ENCODE measurements at regions not wholly inside any gene's neighbourhood (a gene's known extent, or its start where the extent isn't known, plus 50 kb on each side); places are given as distances from the start of the nearest gene placed in this dataset.

DNA sequence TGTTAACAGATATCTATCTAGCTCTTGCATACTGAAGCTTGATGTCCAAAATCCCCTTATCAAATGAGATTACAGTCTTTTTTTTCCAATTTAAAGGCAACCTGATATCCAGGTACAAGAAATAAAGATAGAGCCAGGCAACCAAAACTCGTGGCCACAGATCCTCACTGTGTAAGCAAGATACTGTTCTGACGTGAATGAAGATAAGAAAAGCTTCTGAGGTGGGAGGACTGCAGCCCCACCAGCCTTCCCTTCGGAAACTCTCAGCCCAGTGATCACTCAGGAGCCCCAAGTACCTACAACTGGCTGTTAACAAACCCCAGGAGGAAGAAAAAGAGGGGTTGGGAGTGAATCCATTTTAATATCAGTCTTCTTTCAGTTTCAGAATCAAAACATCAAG lies 191.6 kb downstream of the EFNB2 start:
- no peak for DNase-seq
- no peak overlapping the region for H3K27ac ChIP-seq (ENCODE audit: insufficient read depth, low read length, poor library complexity, severe bottlenecking)

DNA sequence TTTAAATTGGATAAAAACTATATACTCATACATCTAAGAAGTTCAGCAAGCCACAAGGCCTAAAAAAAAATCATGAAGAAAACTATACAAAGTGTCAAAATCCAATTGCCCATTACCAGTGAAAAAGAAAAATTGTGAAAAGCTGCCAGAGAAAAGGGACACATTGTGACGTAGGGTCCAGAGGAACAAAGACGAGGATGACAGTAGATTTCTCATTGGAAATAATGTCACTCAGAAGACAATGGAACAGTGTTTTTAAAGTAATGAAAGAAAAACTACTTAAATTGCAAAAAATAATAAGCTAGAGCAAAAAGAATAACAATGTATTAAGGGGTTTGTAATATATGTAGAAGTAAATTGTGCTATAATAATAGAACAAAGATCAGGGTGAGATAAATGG lies 195.2 kb downstream of the EFNB2 start:
- Histone ChIP-seq H3K27ac (ENCODE audit: insufficient read depth, low read length, poor library complexity, severe bottlenecking) (no peak overlapping the region), H3K36me3 (ENCODE audit: control insufficient read depth, insufficient read depth, low read length) (no peaks in the 10 kb centered on the region), H3K4me3 (ENCODE audit: insufficient read depth, low read depth, low read length, poor library complexity, severe bottlenecking) (no peak overlapping the region), H3K27me3 (replicated peaks; ENCODE audit: control insufficient read depth, insufficient read depth, low read length, poor library complexity, severe bottlenecking) (no peaks in the 10 kb centered on the region), H3K4me1 (ENCODE audit: control insufficient read depth, insufficient read depth, low read length, poor library complexity, severe bottlenecking) (no peaks in the 10 kb centered on the region), H3K9me3 (ENCODE audit: control insufficient read depth, low read length) (no peaks in the 10 kb centered on the region)
- no peak for DNase-seq

More for the DNA sequence above, 191.6 kb downstream of the EFNB2 start:
- H3K36me3 ChIP-seq (ENCODE audit: control insufficient read depth, insufficient read depth, low read length) = no peaks in the 10 kb centered on the region
- H3K4me1 ChIP-seq (ENCODE audit: control insufficient read depth, insufficient read depth, low read length, poor library complexity, severe bottlenecking) = no peaks in the 10 kb centered on the region
- H3K9me3 ChIP-seq (ENCODE audit: control insufficient read depth, low read length) = no peaks in the 10 kb centered on the region
- H3K4me3 ChIP-seq (ENCODE audit: insufficient read depth, low read depth, low read length, poor library complexity, severe bottlenecking) = no peak overlapping the region
- H3K27me3 ChIP-seq (replicated peaks; ENCODE audit: control insufficient read depth, insufficient read depth, low read length, poor library complexity, severe bottlenecking) = no peaks in the 10 kb centered on the region

DNA sequence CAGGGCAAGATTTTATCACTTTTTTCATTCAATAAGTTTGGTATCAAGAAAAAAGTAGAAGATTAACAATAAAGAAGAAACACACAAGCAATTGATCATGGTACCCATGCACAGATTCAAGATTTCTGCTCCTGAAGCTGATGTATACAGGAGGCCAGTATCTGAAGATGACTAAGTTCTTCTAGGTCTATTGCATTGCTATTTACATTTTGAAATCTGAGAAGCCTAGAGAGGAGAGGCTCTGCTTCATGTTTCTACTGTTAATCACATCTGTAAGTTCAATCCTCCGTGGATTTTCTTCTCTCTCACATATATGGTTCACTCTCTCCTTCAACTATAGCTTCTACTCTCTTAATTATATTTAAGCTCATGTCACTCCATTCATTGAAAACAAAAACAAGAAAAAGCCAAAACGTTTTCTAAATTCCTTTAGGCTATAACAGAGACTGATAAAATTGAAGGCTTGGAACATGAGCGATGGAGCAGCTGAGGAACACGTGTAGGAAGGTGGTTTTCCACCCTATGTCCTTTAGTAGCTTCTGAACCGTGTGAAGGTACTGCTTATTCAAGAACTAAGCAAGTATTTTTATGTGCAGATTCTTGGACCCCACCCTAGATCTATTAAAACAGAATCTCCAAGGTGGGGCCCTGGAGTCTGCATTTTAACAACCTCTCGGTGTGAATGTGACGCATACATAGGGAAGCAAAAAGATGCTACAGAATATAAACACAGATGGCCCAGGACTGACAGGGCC lies 198.2 kb downstream of the EFNB2 start:
- Histone ChIP-seq H3K4me3 (ENCODE audit: insufficient read depth, low read depth, low read length, poor library complexity, severe bottlenecking) (no peak overlapping the region), H3K27ac (ENCODE audit: insufficient read depth, low read length, poor library complexity, severe bottlenecking) (no peak overlapping the region), H3K4me1 (ENCODE audit: control insufficient read depth, insufficient read depth, low read length, poor library complexity, severe bottlenecking) (no peaks in the 10 kb centered on the region), H3K27me3 (replicated peaks; ENCODE audit: control insufficient read depth, insufficient read depth, low read length, poor library complexity, severe bottlenecking) (no peaks in the 10 kb centered on the region), H3K36me3 (ENCODE audit: control insufficient read depth, insufficient read depth, low read length) (no peaks in the 10 kb centered on the region), H3K9me3 (ENCODE audit: control insufficient read depth, low read length) (no peaks in the 10 kb centered on the region)
- no peak for DNase-seq

DNA sequence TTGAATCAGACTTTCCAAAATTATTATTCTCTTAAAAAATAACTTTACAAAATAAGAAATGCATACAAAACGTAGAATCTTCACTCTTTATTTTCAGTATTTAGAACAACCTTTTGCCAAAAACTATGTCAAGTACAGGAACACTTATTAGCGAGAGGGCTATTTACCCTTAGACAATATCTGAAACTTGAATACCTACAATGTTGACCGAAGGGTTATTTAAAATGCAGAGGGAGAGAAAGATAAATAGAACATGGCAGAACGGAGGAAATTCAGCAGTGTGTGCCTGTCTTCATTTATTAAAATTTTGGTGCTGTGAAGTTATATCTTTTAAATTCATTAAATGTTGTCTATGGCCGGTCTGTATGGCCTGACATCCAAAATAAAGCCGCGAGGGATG lies 198.8 kb downstream of the EFNB2 start:
- no peaks in the 10 kb centered on the region for H3K27me3 ChIP-seq (replicated peaks; ENCODE audit: control insufficient read depth, insufficient read depth, low read length, poor library complexity, severe bottlenecking)
- no peaks in the 10 kb centered on the region for H3K36me3 ChIP-seq (ENCODE audit: control insufficient read depth, insufficient read depth, low read length)
- no peak overlapping the region for H3K27ac ChIP-seq (ENCODE audit: insufficient read depth, low read length, poor library complexity, severe bottlenecking)
- no peaks in the 10 kb centered on the region for H3K9me3 ChIP-seq (ENCODE audit: control insufficient read depth, low read length)
- H3K4me3 ChIP-seq (ENCODE audit: insufficient read depth, low read depth, low read length, poor library complexity, severe bottlenecking) = no peak overlapping the region
- no peaks in the 10 kb centered on the region for H3K4me1 ChIP-seq (ENCODE audit: control insufficient read depth, insufficient read depth, low read length, poor library complexity, severe bottlenecking)
- no peak for DNase-seq

DNA sequence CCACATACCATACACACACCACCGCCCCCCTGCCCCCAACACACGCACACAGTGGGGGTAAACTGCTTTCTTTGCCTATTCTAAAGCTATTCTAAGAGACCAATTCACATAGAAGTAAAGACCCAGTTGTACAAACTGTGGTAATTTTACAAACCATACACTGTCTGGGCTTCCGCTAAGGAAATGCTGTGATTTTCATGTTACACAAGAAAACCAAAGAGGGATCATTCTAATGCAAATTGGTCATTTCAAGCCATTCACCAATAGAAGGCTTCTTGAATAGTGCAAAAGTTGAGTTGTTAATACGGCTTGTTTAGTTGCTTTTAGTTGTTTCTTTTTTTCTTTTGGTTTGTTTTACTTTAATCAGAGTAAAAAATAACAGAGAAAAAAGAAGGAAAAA lies 202.8 kb downstream of the EFNB2 start:
- Histone ChIP-seq H3K4me1 (ENCODE audit: control insufficient read depth, insufficient read depth, low read length, poor library complexity, severe bottlenecking) (no peaks in the 10 kb centered on the region), H3K36me3 (ENCODE audit: control insufficient read depth, insufficient read depth, low read length) (no peaks in the 10 kb centered on the region), H3K4me3 (ENCODE audit: insufficient read depth, low read depth, low read length, poor library complexity, severe bottlenecking) (no peak overlapping the region), H3K27ac (ENCODE audit: insufficient read depth, low read length, poor library complexity, severe bottlenecking) (no peak overlapping the region), H3K9me3 (ENCODE audit: control insufficient read depth, low read length) (no peaks in the 10 kb centered on the region), H3K27me3 (replicated peaks; ENCODE audit: control insufficient read depth, insufficient read depth, low read length, poor library complexity, severe bottlenecking) (no peaks in the 10 kb centered on the region)
- DNase-seq = no peak

DNA sequence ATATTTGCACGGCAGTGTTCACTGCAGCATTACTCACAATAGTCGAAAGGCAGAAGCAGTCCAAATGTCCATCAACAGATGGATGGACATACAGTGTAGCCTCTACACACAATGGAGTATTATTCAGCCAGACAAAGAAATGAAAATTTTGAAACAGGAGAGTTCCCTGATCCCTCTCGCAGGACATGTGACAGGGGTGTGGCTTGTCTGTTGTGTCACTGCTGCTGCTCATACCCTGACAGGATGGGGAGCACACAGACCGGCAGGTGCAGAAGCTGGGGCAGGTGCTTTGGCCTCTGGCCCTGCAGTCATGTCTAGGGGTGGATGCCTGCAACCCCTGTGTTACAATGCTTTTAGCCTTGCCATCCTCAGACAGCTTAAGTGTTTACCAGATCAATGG lies 204.3 kb downstream of the EFNB2 start:
- H3K27ac ChIP-seq (ENCODE audit: insufficient read depth, low read length, poor library complexity, severe bottlenecking) = no peak overlapping the region
- H3K4me3 ChIP-seq (ENCODE audit: insufficient read depth, low read depth, low read length, poor library complexity, severe bottlenecking) = no peak overlapping the region
- no peaks in the 10 kb centered on the region for H3K27me3 ChIP-seq (replicated peaks; ENCODE audit: control insufficient read depth, insufficient read depth, low read length, poor library complexity, severe bottlenecking)
- DNase-seq = no peak
- H3K4me1 ChIP-seq (ENCODE audit: control insufficient read depth, insufficient read depth, low read length, poor library complexity, severe bottlenecking) = no peaks in the 10 kb centered on the region
- H3K9me3 ChIP-seq (ENCODE audit: control insufficient read depth, low read length) = no peaks in the 10 kb centered on the region
- no peaks in the 10 kb centered on the region for H3K36me3 ChIP-seq (ENCODE audit: control insufficient read depth, insufficient read depth, low read length)

DNA sequence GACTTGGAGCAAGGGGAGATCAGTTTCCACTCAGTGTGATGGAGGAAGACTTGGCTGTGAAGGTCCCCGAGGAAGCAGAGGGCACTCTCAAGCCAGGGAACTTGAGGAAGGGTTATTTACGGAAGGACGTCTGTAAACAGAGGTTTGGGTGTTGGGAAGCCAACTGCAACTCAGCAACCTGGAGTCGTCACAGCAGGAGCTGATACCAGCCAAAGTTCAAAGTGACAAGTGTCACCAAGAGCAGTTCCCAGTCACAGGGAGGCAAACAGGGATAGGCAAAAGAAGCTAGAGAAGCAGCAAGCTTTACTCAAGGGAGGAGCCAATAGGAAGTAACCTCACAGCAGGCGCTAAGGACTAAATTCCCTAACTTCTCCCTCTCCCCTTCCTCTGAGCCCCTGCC lies 205.5 kb downstream of the EFNB2 start:
- Histone ChIP-seq H3K36me3 (ENCODE audit: control insufficient read depth, insufficient read depth, low read length) (no peaks in the 10 kb centered on the region), H3K27ac (ENCODE audit: insufficient read depth, low read length, poor library complexity, severe bottlenecking) (no peak overlapping the region), H3K4me3 (ENCODE audit: insufficient read depth, low read depth, low read length, poor library complexity, severe bottlenecking) (no peak overlapping the region), H3K27me3 (replicated peaks; ENCODE audit: control insufficient read depth, insufficient read depth, low read length, poor library complexity, severe bottlenecking) (no peaks in the 10 kb centered on the region), H3K9me3 (ENCODE audit: control insufficient read depth, low read length) (no peaks in the 10 kb centered on the region), H3K4me1 (ENCODE audit: control insufficient read depth, insufficient read depth, low read length, poor library complexity, severe bottlenecking) (no peaks in the 10 kb centered on the region)
- no peak for DNase-seq

DNA sequence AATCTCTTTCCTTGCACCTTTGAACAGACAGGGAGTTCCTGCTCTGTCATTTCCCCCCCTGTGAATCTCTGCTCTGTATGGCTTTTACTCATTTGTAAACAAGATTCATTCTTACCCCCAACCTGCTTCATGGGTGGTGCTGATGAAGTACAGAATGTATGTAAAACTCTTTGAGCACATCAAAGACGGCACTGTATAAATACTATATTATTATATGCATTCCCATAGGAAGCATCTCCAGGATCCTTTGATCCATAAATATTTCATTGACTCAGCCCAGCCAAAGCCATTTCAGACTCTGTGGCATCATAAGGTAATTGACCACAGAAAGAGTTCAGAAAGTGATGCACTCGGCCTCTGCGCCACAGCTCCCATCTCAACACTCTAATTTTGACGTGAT lies 208.7 kb downstream of the EFNB2 start:
- H3K4me3 ChIP-seq (ENCODE audit: insufficient read depth, low read depth, low read length, poor library complexity, severe bottlenecking) = no peak overlapping the region
- no peaks in the 10 kb centered on the region for H3K9me3 ChIP-seq (ENCODE audit: control insufficient read depth, low read length)
- no peak for DNase-seq
- H3K36me3 ChIP-seq (ENCODE audit: control insufficient read depth, insufficient read depth, low read length) = no peaks in the 10 kb centered on the region
- no peaks in the 10 kb centered on the region for H3K4me1 ChIP-seq (ENCODE audit: control insufficient read depth, insufficient read depth, low read length, poor library complexity, severe bottlenecking)
- H3K27ac ChIP-seq (ENCODE audit: insufficient read depth, low read length, poor library complexity, severe bottlenecking) = no peak overlapping the region
- no peaks in the 10 kb centered on the region for H3K27me3 ChIP-seq (replicated peaks; ENCODE audit: control insufficient read depth, insufficient read depth, low read length, poor library complexity, severe bottlenecking)

DNA sequence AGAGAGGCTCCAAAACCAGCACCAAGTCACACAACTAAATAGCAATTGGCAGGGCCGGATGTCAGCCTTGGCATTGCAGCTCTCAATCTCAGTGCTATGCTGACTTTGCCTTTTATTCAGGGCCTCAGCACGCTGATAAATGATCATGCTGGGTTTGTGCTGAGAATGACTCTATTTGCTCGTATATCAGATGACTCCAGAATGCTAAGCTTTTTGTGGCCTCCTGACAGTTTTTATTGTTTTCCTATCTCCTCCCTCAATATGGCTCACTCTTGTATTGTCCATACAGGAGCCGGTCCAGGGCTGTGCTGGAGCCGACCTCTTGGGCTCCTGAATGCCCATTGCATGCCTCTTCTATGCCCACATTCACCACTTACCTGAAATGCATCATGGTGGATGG lies 211.0 kb downstream of the EFNB2 start:
- H3K36me3 ChIP-seq (ENCODE audit: control insufficient read depth, insufficient read depth, low read length) = no peaks in the 10 kb centered on the region
- no peak overlapping the region for H3K27ac ChIP-seq (ENCODE audit: insufficient read depth, low read length, poor library complexity, severe bottlenecking)
- DNase-seq = no peak
- H3K4me1 ChIP-seq (ENCODE audit: control insufficient read depth, insufficient read depth, low read length, poor library complexity, severe bottlenecking) = no peaks in the 10 kb centered on the region
- no peaks in the 10 kb centered on the region for H3K9me3 ChIP-seq (ENCODE audit: control insufficient read depth, low read length)
- no peak overlapping the region for H3K4me3 ChIP-seq (ENCODE audit: insufficient read depth, low read depth, low read length, poor library complexity, severe bottlenecking)
- H3K27me3 ChIP-seq (replicated peaks; ENCODE audit: control insufficient read depth, insufficient read depth, low read length, poor library complexity, severe bottlenecking) = no peaks in the 10 kb centered on the region

DNA sequence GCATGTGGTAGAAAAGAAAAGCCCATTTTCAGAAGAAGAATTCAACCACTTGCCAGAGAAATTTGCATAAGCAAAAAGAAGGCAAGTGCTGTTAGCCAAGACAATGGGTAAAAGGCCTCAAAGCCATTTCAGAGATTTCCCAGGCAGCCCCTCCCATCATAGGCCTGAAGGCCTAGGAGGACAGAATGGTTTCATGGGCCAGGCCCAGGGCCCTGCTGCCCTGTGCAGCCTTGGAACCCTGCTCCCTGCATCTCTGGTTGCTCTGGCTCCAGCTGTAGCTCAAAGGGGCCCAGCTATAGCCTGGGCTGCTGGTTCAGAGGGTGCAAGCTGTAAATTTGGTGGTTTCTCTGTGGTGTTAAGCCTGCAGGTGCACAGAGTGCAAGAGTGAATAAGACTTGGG lies 212.8 kb downstream of the EFNB2 start:
- Histone ChIP-seq H3K4me3 (ENCODE audit: insufficient read depth, low read depth, low read length, poor library complexity, severe bottlenecking) (no peak overlapping the region), H3K27ac (ENCODE audit: insufficient read depth, low read length, poor library complexity, severe bottlenecking) (no peak overlapping the region), H3K4me1 (ENCODE audit: control insufficient read depth, insufficient read depth, low read length, poor library complexity, severe bottlenecking) (no peaks in the 10 kb centered on the region), H3K9me3 (ENCODE audit: control insufficient read depth, low read length) (no peaks in the 10 kb centered on the region), H3K36me3 (ENCODE audit: control insufficient read depth, insufficient read depth, low read length) (no peaks in the 10 kb centered on the region), H3K27me3 (replicated peaks; ENCODE audit: control insufficient read depth, insufficient read depth, low read length, poor library complexity, severe bottlenecking) (no peaks in the 10 kb centered on the region)
- no peak for DNase-seq
